ENCODE measurements at regions not wholly inside any gene's neighbourhood (a gene's known extent, or its start where the extent isn't known, plus 50 kb on each side); places are given as distances from the start of the nearest gene placed in this dataset.

DNA sequence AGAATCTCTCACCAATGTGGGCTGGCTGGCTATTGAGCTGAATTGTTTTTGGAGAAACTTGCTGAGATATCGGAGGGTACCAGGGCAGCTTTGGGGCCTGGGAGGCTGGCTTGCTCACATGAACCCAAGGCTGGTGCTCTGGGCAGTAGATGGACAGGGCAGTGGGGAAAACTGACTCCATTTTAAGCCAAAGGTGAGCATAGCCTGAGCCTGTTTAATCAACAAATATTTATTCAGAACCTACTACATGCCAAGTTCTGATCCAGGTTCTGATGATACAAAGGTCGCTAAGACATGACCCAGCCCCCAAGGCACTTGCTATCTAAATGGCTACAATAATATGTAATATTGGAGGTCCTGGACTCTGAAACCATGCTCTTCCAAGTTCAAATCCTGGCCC, 86.6 kb downstream of the BUB3 start:
- H3K9me3 ChIP-seq (replicated peaks; ENCODE audit: control insufficient read depth, insufficient read depth, low read length): no peaks in the 10 kb centered on the region
- no peak overlapping the region for H3K4me3 ChIP-seq (replicated peaks in 1 of 3; ENCODE audit: insufficient read depth in 1 of 3, low read depth in 1 of 3, low read length in 3 of 3)
- no peak overlapping the region for H2AFZ ChIP-seq (ENCODE audit: low read depth, low read length)
- DNase-seq (ENCODE audit: low read depth, low spot score) (no peak), FAIRE-seq (no peak)
- CTCF ChIA-PET: interaction anchor here (1.8 kb wide), 1 partner anchor 17 kb away, joined by 5 read pairs; no protein-coding TSS in a partner anchor
- no peaks in the 10 kb centered on the region for H3K79me2 ChIP-seq (ENCODE audit: control insufficient read depth, insufficient read depth, low read length)
- TF ChIP-seq MYC (IDR thresholded peaks at IDR 0.05; ENCODE audit: low read depth, low read length): no peak
- TF ChIP-seq EZH2 (IDR thresholded peaks at IDR 0.05; ENCODE audit: borderline replicate concordance, low read depth, low read length, severe bottlenecking): no peak
- H3K27me3 ChIP-seq (ENCODE audit: control insufficient read depth in 2 of 2, insufficient read depth in 2 of 2, low read length in 2 of 2): no peaks in the 10 kb centered on the region
- no peak overlapping the region for H3K9ac ChIP-seq (replicated peaks; ENCODE audit: extremely low read depth, insufficient read depth, low read length)
- no peaks in the 10 kb centered on the region for H3K9me1 ChIP-seq (replicated peaks; ENCODE audit: control insufficient read depth, extremely low read depth, insufficient read depth, low read length)
- no peak overlapping the region for H3K4me2 ChIP-seq (ENCODE audit: insufficient read depth, low read length)
- dilution Hi-C loops (cut with MboI; ENCODE audit: extremely low pct_ligation_motif_present, low sequenced_read_pairs) (no loop called here), intact Hi-C loops (cut with micrococcal nuclease) (no loop called here)
- H3K4me1 ChIP-seq (ENCODE audit: control insufficient read depth, extremely low read depth, insufficient read depth, low read length): no peaks in the 10 kb centered on the region
- no peak overlapping the region for H3K27ac ChIP-seq (ENCODE audit: insufficient read depth, low read depth, low read length)
- POLR2A ChIA-PET: no interaction called here
- BruUV-seq (replicated peaks): no TSS peak
- no peaks in the 10 kb centered on the region for H4K20me1 ChIP-seq (replicated peaks; ENCODE audit: control insufficient read depth, extremely low read depth, insufficient read depth, low read length)
- H3K36me3 ChIP-seq (ENCODE audit: control insufficient read depth in 2 of 2, extremely low read depth in 1 of 2, insufficient read depth in 2 of 2, low read length in 2 of 2): no peaks in the 10 kb centered on the region

DNA sequence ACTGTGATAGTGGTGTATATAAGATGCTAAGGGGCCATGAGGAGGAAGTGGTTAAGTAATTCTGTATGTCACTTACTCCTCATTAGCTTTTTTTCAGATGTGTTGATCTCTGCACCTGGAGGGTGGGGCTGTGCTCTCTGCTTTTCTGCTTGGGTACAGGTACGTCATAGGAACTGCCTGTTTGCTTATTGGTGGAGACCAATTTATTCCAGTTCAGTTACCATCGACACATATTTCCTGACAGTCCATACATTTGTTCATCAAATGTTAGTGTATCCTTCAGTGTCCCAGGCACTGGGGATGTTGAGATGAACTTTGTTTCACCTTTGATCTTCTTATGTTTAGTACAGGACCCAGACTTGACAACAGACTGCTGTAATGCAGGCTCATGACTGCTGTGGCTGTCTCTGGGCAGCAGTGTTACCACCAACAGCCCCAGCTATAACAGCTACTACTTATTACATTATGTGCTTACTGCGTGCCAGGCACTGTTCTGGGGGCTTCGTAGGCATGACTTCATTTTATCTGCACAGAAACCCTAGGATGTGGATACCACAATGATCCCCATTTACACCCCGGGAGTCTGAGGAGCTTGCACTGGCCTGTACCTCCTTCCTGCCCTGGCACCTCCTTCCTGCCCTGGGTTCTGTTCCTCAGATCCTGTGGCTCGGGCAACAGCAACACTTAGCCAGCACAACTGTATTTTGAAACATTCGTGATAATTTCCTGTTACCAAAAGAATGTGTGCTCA, 87.4 kb downstream of the BUB3 start:
- no peaks in the 10 kb centered on the region for H3K79me2 ChIP-seq (ENCODE audit: control insufficient read depth, insufficient read depth, low read length)
- FAIRE-seq: no peak
- dilution Hi-C loops (cut with MboI; ENCODE audit: extremely low pct_ligation_motif_present, low sequenced_read_pairs): no loop called here
- no peaks in the 10 kb centered on the region for H3K9me1 ChIP-seq (replicated peaks; ENCODE audit: control insufficient read depth, extremely low read depth, insufficient read depth, low read length)
- H3K36me3 ChIP-seq (ENCODE audit: control insufficient read depth in 2 of 2, extremely low read depth in 1 of 2, insufficient read depth in 2 of 2, low read length in 2 of 2): no peaks in the 10 kb centered on the region
- no TSS peak for BruUV-seq (replicated peaks)
- POLR2A ChIA-PET: no interaction called here
- H4K20me1 ChIP-seq (replicated peaks; ENCODE audit: control insufficient read depth, extremely low read depth, insufficient read depth, low read length): no peaks in the 10 kb centered on the region
- H3K9ac ChIP-seq (replicated peaks; ENCODE audit: extremely low read depth, insufficient read depth, low read length): no peak overlapping the region
- TF ChIP-seq POLR2AphosphoS5 (IDR thresholded peaks at IDR 0.05; ENCODE audit: insufficient read depth, low read depth, low read length): no peak
- no peak for TF ChIP-seq EZH2 (IDR thresholded peaks at IDR 0.05; ENCODE audit: borderline replicate concordance, low read depth, low read length, severe bottlenecking)
- TF ChIP-seq, protein P1, sequence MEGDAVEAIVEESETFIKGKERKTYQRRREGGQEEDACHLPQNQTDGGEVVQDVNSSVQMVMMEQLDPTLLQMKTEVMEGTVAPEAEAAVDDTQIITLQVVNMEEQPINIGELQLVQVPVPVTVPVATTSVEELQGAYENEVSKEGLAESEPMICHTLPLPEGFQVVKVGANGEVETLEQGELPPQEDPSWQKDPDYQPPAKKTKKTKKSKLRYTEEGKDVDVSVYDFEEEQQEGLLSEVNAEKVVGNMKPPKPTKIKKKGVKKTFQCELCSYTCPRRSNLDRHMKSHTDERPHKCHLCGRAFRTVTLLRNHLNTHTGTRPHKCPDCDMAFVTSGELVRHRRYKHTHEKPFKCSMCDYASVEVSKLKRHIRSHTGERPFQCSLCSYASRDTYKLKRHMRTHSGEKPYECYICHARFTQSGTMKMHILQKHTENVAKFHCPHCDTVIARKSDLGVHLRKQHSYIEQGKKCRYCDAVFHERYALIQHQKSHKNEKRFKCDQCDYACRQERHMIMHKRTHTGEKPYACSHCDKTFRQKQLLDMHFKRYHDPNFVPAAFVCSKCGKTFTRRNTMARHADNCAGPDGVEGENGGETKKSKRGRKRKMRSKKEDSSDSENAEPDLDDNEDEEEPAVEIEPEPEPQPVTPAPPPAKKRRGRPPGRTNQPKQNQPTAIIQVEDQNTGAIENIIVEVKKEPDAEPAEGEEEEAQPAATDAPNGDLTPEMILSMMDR (IDR thresholded peaks at IDR 0.05; ENCODE audit: extremely low read depth in 1 of 2, insufficient read depth in 1 of 2, low read depth in 1 of 2, low read length in 2 of 2): no peak
- no peak for TF ChIP-seq POLR2A (IDR thresholded peaks at IDR 0.05; ENCODE audit: low read depth, low read length)
- no peak for TF ChIP-seq MYC (IDR thresholded peaks at IDR 0.05; ENCODE audit: low read depth, low read length)
- no peak for TF ChIP-seq JUN (IDR thresholded peaks at IDR 0.05; ENCODE audit: borderline replicate concordance, insufficient read depth, insufficient read length, low read depth)
- TF ChIP-seq, protein P2, sequence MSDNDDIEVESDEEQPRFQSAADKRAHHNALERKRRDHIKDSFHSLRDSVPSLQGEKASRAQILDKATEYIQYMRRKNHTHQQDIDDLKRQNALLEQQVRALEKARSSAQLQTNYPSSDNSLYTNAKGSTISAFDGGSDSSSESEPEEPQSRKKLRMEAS (IDR thresholded peaks at IDR 0.05; ENCODE audit: insufficient read depth, insufficient read length): no peak
- no peak for TF ChIP-seq FOS (IDR thresholded peaks at IDR 0.05; ENCODE audit: borderline replicate concordance, insufficient read depth, low read length)
- no peak for TF ChIP-seq GATA2 (IDR thresholded peaks at IDR 0.05; ENCODE audit: insufficient read depth, insufficient read length, low read depth, low read length)
- intact Hi-C loops (cut with micrococcal nuclease): no loop called here
- no peak overlapping the region for H3K4me2 ChIP-seq (ENCODE audit: insufficient read depth, low read length)
- no peak overlapping the region for H3K27ac ChIP-seq (ENCODE audit: insufficient read depth, low read depth, low read length)
- no peaks in the 10 kb centered on the region for H3K27me3 ChIP-seq (ENCODE audit: control insufficient read depth in 2 of 2, insufficient read depth in 2 of 2, low read length in 2 of 2)
- no peaks in the 10 kb centered on the region for H3K4me1 ChIP-seq (ENCODE audit: control insufficient read depth, extremely low read depth, insufficient read depth, low read length)
- no peak overlapping the region for H2AFZ ChIP-seq (ENCODE audit: low read depth, low read length)
- DNase-seq (ENCODE audit: low read depth, low spot score): peak; percentile 4
- no peaks in the 10 kb centered on the region for H3K9me3 ChIP-seq (replicated peaks; ENCODE audit: control insufficient read depth, insufficient read depth, low read length)
- H3K4me3 ChIP-seq (replicated peaks in 1 of 3; ENCODE audit: insufficient read depth in 1 of 3, low read depth in 1 of 3, low read length in 3 of 3): no peak overlapping the region
- CTCF ChIA-PET: interaction anchor here (1.1 to 1.8 kb wide), 2 partner anchors 17 kb away, joined by 3 to 5 read pairs; no protein-coding TSS in a partner anchor
